ENCODE measurements at regions not wholly inside any gene's neighbourhood (a gene's known extent, or its start where the extent isn't known, plus 50 kb on each side); places are given as distances from the start of the nearest gene placed in this dataset.

DNA sequence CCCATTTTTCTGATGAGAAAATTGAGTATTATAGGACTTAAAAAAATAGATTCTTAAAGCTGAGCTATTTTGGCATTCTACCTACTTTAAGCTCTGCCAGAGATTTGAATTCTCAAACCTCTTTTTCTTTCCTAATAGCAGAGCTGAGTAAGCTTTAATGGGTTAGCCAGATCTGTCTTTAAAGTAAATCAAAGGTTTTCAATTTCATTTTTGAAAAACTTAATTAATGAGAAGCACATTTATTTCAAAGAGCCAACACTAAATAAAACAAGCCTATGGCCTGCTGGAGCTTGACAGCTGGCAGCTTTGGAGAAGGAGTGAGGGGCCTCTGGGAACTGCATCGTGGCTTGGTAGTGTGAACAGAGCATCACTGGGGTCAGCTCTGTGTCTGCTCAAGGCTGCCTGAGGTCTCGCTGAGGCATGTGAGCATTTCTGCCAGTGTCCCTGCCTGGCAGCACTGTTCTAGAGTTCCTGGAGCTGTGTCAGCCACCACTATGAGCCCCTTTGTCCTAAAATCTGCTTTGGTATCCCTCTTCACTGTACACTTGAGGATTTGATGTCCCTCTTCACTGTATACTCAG is 50.4 kb upstream of the PRSS23 start:
- no peaks in the 10 kb centered on the region for H3K9me3 ChIP-seq (replicated peaks in 1 of 11)
- no peak overlapping the region for H3K27ac ChIP-seq

DNA sequence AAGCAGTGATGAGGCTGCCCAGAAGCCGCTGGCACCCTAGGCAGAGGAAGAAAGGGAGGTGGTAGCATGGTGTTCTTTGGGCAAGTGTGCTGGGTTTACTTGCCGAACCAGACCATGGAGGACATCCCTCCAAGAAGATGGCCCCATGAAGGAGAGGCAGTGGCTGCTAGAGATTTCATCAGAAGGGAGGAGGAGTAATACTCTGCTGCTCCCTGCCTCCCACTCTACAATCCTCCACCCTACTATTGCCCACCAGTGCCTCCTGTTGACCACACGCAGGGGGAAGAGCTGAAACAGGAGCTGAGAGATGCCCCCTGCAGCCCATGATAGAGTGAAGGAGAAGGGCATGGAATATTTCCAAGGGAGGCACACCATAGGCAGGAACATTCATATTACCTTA is 51.0 kb upstream of the PRSS23 start:
- no peak for TF ChIP-seq Cebpa-rat (IDR thresholded peaks at IDR 0.05)
- Histone ChIP-seq H3K4me3 (no peak overlapping the region), H3K27ac (no peak overlapping the region), H3K36me3 (no peaks in the 10 kb centered on the region), H3K27me3 (no peaks in the 10 kb centered on the region), H3K9me3 (replicated peaks in 1 of 11) (no peaks in the 10 kb centered on the region), H3K4me2 (no peak overlapping the region), H3K9ac (no peak overlapping the region), H3K4me1 (peaks cover 0 to under 1% (median 0%) of the 10 kb centered on the region in 10 experiments; a peak in 1 of 20 replicates), H4K20me1 (no peaks in the 10 kb centered on the region)

More for the DNA sequence above, 50.4 kb upstream of the PRSS23 start:
- TF ChIP-seq Cebpa-rat (IDR thresholded peaks at IDR 0.05): no peak
- Histone ChIP-seq H3K27me3 (no peaks in the 10 kb centered on the region), H3K4me2 (no peak overlapping the region), H3K4me1 (no peaks in the 10 kb centered on the region), H4K20me1 (no peaks in the 10 kb centered on the region), H3K4me3 (no peak overlapping the region), H3K36me3 (no peaks in the 10 kb centered on the region), H3K9ac (no peak overlapping the region)

DNA sequence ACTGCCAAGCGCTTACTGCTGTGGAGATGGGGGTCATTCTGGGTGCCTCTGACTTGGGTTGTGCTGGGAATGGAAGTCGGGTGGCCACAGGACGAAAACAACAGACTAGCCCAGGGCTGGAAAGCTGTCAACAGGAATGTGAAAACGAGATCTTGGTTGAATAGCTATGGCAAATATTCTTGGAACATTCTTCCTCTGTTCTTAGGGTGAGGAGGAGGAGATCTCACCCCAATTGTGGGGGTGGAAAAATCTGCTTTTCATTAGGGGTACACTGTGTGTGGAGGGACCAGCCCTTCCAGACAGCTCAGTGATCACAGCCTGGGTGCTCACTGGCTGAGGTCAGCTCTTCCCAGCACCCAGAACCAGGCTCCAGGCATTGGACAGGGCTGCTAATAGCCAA is 52.0 kb upstream of the PRSS23 start:
- Histone ChIP-seq H3K36me3 (no peaks in the 10 kb centered on the region), H3K9ac (no peak overlapping the region), H3K27me3 (no peaks in the 10 kb centered on the region), H3K9me3 (replicated peaks in 1 of 11) (no peaks in the 10 kb centered on the region), H3K4me1 (peaks cover 0 to 11% (median 2%) of the 10 kb centered on the region in 10 experiments; a peak in 8 of 20 replicates), H3K4me3 (no peak overlapping the region), H4K20me1 (no peaks in the 10 kb centered on the region), H3K4me2 (no peak overlapping the region), H3K27ac (no peak overlapping the region)
- TF ChIP-seq Cebpa-rat (IDR thresholded peaks at IDR 0.05): no peak

DNA sequence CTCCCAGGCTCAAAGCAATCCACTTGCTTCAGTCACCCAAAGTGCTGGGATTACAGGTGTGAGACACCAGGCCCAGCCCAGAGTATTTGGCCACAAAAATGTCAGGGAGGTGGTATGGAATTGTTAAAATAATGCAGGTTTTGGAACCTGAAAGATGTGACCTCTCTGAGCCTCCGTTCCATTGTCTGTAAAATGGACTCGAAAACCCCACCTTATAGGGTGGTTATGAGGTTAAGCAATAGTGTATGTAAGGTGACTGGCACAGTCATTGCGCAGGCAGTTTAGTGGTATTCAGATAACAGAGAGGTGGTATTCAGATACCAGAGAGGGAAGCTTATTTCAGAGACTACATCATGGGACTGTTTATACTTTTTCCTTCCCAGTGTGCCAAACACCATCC is 52.5 kb upstream of the PRSS23 start:
- no peak overlapping the region for H3K9ac ChIP-seq
- no peaks in the 10 kb centered on the region for H3K27me3 ChIP-seq
- H3K9me3 ChIP-seq (replicated peaks in 1 of 11): no peaks in the 10 kb centered on the region
- H3K36me3 ChIP-seq: no peaks in the 10 kb centered on the region
- H4K20me1 ChIP-seq: no peaks in the 10 kb centered on the region
- H3K4me3 ChIP-seq: no peak overlapping the region
- no peak overlapping the region for H3K4me2 ChIP-seq
- H3K4me1 ChIP-seq: peaks cover 0 to 16% (median 3%) of the 10 kb centered on the region in 10 experiments; a peak in 8 of 20 replicates
- TF ChIP-seq Cebpa-rat (IDR thresholded peaks at IDR 0.05): no peak
- no peak overlapping the region for H3K27ac ChIP-seq

DNA sequence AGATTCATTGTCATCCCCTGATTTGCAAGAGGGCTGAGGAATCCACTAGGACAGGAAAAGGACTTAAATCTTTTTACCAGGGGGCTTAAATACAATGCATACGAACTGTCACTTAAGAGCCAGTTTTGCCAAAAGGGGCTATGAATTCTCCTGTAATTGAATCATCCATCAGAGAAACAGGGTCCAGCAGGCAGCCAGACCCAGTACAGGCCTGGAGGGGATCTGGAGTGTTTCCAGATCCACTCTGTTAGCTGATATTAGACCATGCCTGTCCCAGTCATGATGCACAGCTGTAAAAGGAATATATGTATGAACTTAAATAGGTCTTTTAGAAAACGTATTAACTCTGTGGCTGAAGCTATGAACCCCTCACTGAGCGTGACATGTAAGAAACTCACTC is 53.8 kb upstream of the PRSS23 start:
- no peak for TF ChIP-seq Cebpa-rat (IDR thresholded peaks at IDR 0.05)
- Histone ChIP-seq H3K4me1 (peaks cover 0 to 29% (median 3%) of the 10 kb centered on the region in 10 experiments; a peak in 8 of 20 replicates), H3K4me2 (no peak overlapping the region), H3K9ac (no peak overlapping the region), H3K9me3 (replicated peaks in 1 of 11) (no peaks in the 10 kb centered on the region), H3K4me3 (no peak overlapping the region), H4K20me1 (no peaks in the 10 kb centered on the region), H3K27ac (no peak overlapping the region), H3K36me3 (no peaks in the 10 kb centered on the region), H3K27me3 (no peaks in the 10 kb centered on the region)

DNA sequence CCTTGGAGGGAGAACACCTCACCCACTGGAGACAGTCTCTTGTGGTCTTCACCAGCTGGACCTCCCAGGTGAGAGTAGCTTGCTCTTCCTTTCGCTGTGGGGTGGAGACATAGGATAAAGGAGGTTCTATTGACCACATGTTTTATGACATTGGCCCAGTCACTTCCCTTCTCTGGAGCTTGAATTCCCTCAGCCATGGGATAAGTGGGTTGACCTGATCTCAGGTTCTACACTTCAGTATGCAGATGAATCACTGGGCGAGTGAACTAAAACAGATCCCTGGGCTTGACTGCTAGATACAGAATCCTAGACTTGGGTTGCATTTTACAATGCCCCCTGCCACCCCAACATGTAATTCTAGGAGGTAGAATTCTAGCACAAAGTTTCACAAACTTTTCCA is 54.8 kb upstream of the PRSS23 start:
- Histone ChIP-seq H3K36me3 (no peaks in the 10 kb centered on the region), H4K20me1 (no peaks in the 10 kb centered on the region), H3K9me3 (replicated peaks in 1 of 11) (no peaks in the 10 kb centered on the region), H3K9ac (no peak overlapping the region), H3K27ac (no peak overlapping the region), H3K27me3 (no peaks in the 10 kb centered on the region), H3K4me3 (no peak overlapping the region), H3K4me2 (no peak overlapping the region), H3K4me1 (peaks cover 0 to 39% (median 5%) of the 10 kb centered on the region in 10 experiments; a peak in 10 of 20 replicates)
- no peak for TF ChIP-seq Cebpa-rat (IDR thresholded peaks at IDR 0.05)

DNA sequence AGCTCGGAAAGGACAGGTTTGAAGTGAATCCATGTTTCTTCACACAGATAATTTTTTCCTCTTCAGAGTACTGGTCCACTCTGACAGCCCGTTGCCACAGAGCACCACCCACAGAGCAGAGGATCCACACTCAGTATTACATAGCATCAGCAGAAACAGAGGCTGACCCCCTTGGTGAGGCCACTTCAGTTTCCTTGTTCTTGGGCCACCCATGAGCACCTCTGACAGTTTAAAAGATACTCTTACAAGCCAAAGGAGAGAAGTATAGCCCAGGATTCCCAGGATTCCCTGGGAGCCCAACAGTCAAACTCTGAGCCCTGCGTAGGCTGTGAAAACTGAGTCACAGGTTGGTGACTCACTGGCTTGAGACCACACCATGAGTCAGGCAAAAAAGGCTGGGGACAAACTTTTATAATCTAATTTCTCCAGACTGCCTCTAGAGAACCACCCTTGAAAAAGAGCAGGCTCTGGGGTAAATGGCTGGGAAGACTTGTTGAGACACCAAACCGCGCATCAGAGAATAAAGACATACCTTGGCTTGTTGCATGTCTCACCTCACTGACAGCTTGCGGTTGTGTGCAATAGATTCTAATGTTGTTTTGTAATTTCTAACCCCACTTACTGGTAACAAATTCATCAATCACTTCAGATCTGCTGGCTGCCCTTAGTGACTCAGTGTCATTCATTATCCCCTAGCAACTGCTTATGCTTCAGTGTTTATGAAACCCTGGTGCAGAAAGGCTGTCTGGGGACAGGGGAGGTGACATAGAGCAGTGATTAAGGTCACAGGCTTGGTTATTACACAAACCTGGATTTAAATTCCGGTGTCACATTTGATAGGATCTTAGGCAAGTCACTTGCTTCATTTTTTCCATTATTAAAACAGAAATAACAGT is 56.9 kb upstream of the PRSS23 start:
- Histone ChIP-seq H3K4me3 (no peak overlapping the region), H3K9me3 (replicated peaks in 1 of 11) (no peaks in the 10 kb centered on the region), H3K36me3 (no peaks in the 10 kb centered on the region), H3K9ac (peak overlapping the region in 2 of 11 experiments; percentile 17 to 28; a peak in 2 of 22 replicates), H3K27me3 (no peaks in the 10 kb centered on the region), H3K4me1 (peaks cover 0 to 57% (median 5%) of the 10 kb centered on the region in 10 experiments; a peak in 10 of 20 replicates), H4K20me1 (no peaks in the 10 kb centered on the region), H3K4me2 (peak overlapping the region in 4 of 11 experiments; percentile 7 to 69 (median 54); a peak in 6 of 22 replicates), H3K27ac (peak overlapping the region in 3 of 11 experiments; percentile 7 to 64 (median 54); a peak in 7 of 22 replicates)
- no peak for TF ChIP-seq Cebpa-rat (IDR thresholded peaks at IDR 0.05)

DNA sequence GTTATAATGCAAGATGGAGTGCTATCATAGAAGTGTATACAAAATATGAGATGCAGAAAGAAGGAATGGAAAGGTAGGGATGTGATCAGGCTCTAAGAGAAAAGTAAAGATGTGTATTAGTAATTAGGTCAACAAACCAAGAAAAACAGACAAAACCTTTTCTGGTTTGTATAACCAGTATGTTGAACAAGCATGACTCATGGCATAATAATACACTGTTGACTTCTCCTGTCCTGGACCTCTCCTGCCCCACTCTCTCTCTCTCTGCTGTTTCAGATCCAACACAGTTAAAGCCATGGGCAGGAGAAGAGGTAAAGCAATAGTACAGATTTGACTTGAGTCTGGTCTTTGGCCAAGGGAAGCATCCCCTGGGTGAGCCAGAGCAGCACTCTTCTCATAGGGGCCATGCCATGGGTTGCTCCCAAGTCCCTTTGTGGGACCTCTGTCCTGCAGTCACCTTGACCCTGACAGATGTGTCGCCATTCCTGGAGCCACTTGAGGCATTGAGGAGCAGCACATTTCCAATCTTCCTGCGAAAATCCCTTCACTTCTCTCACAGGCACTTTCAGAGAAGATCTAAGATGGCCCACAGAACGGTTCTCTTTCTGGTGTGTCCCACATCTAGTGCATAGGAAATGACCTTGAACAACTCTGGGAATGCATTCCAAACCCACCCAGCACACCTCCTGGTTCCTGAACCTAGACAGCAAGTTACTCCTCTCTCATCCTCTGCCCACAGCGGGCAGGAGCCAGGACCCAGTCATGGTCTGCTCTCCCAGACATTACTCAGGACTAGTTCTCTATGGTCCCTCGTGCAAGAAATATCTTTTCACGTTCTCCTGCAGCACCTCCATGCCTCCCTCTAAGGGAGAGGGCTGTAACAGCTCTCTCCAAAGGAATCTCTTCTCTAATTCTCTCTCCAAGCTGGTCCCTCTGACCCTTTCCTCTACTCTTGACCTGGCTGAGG is 58.2 kb upstream of the PRSS23 start:
- Histone ChIP-seq H3K9ac (no peak overlapping the region), H3K4me3 (no peak overlapping the region), H4K20me1 (no peaks in the 10 kb centered on the region), H3K36me3 (no peaks in the 10 kb centered on the region), H3K4me2 (peak overlapping the region in 3 of 11 experiments; percentile 51 to 69 (median 57); a peak in 5 of 22 replicates), H3K4me1 (peaks cover 0 to 71% (median 5%) of the 10 kb centered on the region in 10 experiments; a peak in 10 of 20 replicates), H3K27me3 (no peaks in the 10 kb centered on the region), H3K9me3 (replicated peaks in 1 of 11) (no peaks in the 10 kb centered on the region), H3K27ac (peak overlapping the region in 1 of 11 experiments; percentile 64; a peak in 2 of 22 replicates)
- TF ChIP-seq Cebpa-rat (IDR thresholded peaks at IDR 0.05): no peak
